Loucy (cell line): ENCODE measurements at regions not wholly inside any gene's neighbourhood (a gene's known extent, or its start where the extent isn't known, plus 50 kb on each side); places are given as distances from the start of the nearest gene placed in this dataset.

Source experiments
- CTCF ChIP-seq: fragments of 200-600 bp; sonication (generic); conservative IDR thresholded peaks from 2 replicates; pipeline ENCODE4 v1.5.1; 2014; ENCODE audit warnings: mild to moderate bottlenecking, antibody characterized with exemption, low read length
- EZH2phosphoT487 ChIP-seq: fragments of 200-600 bp; IDR thresholded peaks from 2 replicates; pipeline ENCODE4 v1.6.1; 2018; ENCODE audit warnings: antibody characterized with exemption, mild to moderate bottlenecking, moderate library complexity, borderline replicate concordance

GRCh38 chr10:113345826-113346624 lies 206.8 kb upstream of the HABP2 start:
- TF ChIP-seq CTCF (no peak), EZH2phosphoT487 (no peak)
